ENCODE measurements at regions not wholly inside any gene's neighbourhood (a gene's known extent, or its start where the extent isn't known, plus 50 kb on each side); places are given as distances from the start of the nearest gene placed in this dataset.

DNA sequence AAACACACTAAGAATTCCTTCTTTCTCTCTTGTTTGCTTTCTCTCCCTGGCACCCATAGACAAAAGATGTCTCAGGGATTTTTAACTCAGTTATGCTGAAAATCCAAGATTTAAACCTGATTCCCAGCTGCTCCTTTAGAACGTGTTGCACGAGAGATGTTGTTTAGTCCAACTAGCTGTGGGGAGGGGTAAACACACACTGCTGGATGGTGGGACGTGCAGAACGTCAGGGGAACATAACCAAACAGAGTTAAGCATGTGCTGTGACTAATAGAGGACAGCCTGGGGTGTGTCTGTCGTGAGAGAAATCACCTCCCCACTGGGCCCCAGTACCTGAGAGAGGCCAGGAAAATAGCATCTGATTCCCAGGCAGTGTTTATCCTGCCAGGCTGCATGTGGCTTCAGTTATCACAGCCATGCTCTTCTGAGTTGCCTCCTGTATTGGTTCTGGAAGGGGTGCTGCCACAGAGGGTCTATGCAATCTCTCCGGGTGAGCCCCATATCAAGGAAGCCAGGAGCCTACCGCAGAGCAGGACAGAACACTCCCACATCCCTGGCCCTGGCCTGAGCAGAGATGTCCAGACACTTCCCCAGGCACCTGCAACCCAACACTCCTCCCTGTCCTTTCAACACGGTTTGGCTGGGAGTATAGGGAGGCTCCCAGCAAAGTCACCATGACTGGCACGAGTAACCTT lies 112.7 kb upstream of the EGLN3 start (continued):
- TF ChIP-seq SALL2 (CRISPR knock-in tag; IDR thresholded peaks at IDR 0.05) (no peak), ZNF572 (CRISPR knock-in tag; IDR thresholded peaks at IDR 0.05) (no peak; the same call in 1 of the 2 replicates), ZFP36L1 (CRISPR knock-in tag; IDR thresholded peaks at IDR 0.05) (peak; percentile 82), MBD4 (IDR thresholded peaks at IDR 0.05; ENCODE audit: borderline replicate concordance, low read length) (no peak; the same call in 1 of the 2 replicates), KDM4B (CRISPR knock-in tag; IDR thresholded peaks at IDR 0.05) (no peak), SPEN (CRISPR knock-in tag; IDR thresholded peaks at IDR 0.05; ENCODE audit: low read depth) (peak; percentile 53; the same call in 1 of the 2 replicates), NR2F2 (IDR thresholded peaks at IDR 0.05; ENCODE audit: borderline replicate concordance, low read depth) (no peak), ZNF335 (CRISPR knock-in tag; IDR thresholded peaks at IDR 0.05) (peak; percentile 86; the same call in 1 of the 2 replicates), MIER3 (CRISPR knock-in tag; IDR thresholded peaks at IDR 0.05; ENCODE audit: borderline replicate concordance) (peak; percentile 69; the same call in 1 of the 2 replicates), CENPX (CRISPR knock-in tag; IDR thresholded peaks at IDR 0.05) (no peak), ZNF260 (CRISPR knock-in tag; IDR thresholded peaks at IDR 0.05; ENCODE audit: borderline replicate concordance, low read depth) (no peak), ZNF790 (CRISPR knock-in tag; IDR thresholded peaks at IDR 0.05; ENCODE audit: borderline replicate concordance) (no peak), CHCHD3 (CRISPR knock-in tag; IDR thresholded peaks at IDR 0.05) (no peak), SMC3 (IDR thresholded peaks at IDR 0.05; ENCODE audit: low read length) (no peak), MXI1 (IDR thresholded peaks at IDR 0.05; ENCODE audit: borderline replicate concordance, low read depth, low read length) (no peak), ZBTB1 (CRISPR knock-in tag; IDR thresholded peaks at IDR 0.05; ENCODE audit: borderline replicate concordance) (no peak; the same call in 1 of the 2 replicates), ZNF709 (CRISPR knock-in tag; IDR thresholded peaks at IDR 0.05) (no peak), FOXK2 (IDR thresholded peaks at IDR 0.05) (no peak), ZNF652 (CRISPR knock-in tag; IDR thresholded peaks at IDR 0.05; ENCODE audit: borderline replicate concordance, low read depth) (peak; percentile 14; the same call in 1 of the 2 replicates)
- TF ChIP-seq, protein P1, sequence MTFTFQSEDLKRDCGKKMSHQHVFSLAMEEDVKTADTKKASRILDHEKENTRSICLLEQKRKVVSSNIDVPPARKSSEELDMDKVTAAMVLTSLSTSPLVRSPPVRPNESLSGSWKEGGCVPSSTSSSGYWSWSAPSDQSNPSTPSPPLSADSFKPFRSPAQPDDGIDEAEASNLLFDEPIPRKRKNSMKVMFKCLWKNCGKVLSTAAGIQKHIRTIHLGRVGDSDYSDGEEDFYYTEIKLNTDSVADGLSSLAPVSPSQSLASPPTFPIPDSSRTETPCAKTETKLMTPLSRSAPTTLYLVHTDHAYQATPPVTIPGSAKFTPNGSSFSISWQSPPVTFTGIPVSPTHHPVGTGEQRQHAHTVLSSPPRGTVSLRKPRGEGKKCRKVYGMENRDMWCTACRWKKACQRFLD (CRISPR knock-in tag; IDR thresholded peaks at IDR 0.05; ENCODE audit: borderline replicate concordance), result no peak
- TF ChIP-seq, protein P2, sequence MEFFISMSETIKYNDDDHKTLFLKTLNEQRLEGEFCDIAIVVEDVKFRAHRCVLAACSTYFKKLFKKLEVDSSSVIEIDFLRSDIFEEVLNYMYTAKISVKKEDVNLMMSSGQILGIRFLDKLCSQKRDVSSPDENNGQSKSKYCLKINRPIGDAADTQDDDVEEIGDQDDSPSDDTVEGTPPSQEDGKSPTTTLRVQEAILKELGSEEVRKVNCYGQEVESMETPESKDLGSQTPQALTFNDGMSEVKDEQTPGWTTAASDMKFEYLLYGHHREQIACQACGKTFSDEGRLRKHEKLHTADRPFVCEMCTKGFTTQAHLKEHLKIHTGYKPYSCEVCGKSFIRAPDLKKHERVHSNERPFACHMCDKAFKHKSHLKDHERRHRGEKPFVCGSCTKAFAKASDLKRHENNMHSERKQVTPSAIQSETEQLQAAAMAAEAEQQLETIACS (CRISPR knock-in tag; IDR thresholded peaks at IDR 0.05), result no peak
- TF ChIP-seq, protein P3, sequence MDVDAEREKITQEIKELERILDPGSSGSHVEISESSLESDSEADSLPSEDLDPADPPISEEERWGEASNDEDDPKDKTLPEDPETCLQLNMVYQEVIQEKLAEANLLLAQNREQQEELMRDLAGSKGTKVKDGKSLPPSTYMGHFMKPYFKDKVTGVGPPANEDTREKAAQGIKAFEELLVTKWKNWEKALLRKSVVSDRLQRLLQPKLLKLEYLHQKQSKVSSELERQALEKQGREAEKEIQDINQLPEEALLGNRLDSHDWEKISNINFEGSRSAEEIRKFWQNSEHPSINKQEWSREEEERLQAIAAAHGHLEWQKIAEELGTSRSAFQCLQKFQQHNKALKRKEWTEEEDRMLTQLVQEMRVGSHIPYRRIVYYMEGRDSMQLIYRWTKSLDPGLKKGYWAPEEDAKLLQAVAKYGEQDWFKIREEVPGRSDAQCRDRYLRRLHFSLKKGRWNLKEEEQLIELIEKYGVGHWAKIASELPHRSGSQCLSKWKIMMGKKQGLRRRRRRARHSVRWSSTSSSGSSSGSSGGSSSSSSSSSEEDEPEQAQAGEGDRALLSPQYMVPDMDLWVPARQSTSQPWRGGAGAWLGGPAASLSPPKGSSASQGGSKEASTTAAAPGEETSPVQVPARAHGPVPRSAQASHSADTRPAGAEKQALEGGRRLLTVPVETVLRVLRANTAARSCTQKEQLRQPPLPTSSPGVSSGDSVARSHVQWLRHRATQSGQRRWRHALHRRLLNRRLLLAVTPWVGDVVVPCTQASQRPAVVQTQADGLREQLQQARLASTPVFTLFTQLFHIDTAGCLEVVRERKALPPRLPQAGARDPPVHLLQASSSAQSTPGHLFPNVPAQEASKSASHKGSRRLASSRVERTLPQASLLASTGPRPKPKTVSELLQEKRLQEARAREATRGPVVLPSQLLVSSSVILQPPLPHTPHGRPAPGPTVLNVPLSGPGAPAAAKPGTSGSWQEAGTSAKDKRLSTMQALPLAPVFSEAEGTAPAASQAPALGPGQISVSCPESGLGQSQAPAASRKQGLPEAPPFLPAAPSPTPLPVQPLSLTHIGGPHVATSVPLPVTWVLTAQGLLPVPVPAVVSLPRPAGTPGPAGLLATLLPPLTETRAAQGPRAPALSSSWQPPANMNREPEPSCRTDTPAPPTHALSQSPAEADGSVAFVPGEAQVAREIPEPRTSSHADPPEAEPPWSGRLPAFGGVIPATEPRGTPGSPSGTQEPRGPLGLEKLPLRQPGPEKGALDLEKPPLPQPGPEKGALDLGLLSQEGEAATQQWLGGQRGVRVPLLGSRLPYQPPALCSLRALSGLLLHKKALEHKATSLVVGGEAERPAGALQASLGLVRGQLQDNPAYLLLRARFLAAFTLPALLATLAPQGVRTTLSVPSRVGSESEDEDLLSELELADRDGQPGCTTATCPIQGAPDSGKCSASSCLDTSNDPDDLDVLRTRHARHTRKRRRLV (CRISPR knock-in tag; IDR thresholded peaks at IDR 0.05), result no peak

All from HepG2 (cell line).